Endothelial cell of umbilical vein (primary cell): ENCODE measurements at regions not wholly inside any gene's neighbourhood (a gene's known extent, or its start where the extent isn't known, plus 50 kb on each side); places are given as distances from the start of the nearest gene placed in this dataset.

ENCODE experiments used
- BruUV-seq: library from RNA; stranded (reverse); fragments of 400-500 nt; replicated peaks from 2 replicates; lab custom pipeline; 2021; lab: Mats Ljungman, UMichigan
- CTCF ChIA-PET: fragments of 300-600, 350-600 bp; sonication (Branson Sonifier 250); formaldehyde crosslinking; loops from one replicate; lab custom pipeline; 2021; ENCODE audit warnings: antibody characterized with exemption, inconsistent platforms; lab: Charles Lee
- POLR2A ChIA-PET: fragments of 300-600, 350-600 bp; sonication (Branson Sonifier 250); formaldehyde crosslinking; loops from one replicate; lab custom pipeline; 2021; ENCODE audit warnings: antibody characterized with exemption, inconsistent platforms; lab: Charles Lee
- DNase-seq: peaks from one replicate; pipeline ENCODE4 v3.0.0-alpha.2; 2011; ENCODE audit warnings: low read depth, low spot score
- FAIRE-seq: peaks from 2 replicates; lab custom pipeline; 2011; peaks lifted over from hg19 to GRCh38; lab: Jason Lieb, UNC
- H2AFZ ChIP-seq: 2 replicates; pipeline ENCODE4 v1.6.0; 2012; ENCODE audit warnings: low read depth, low read length, control low read depth, inconsistent platforms
- H3K27ac ChIP-seq: 2 replicates; pipeline ENCODE4 v1.5.1; 2011; ENCODE audit warnings: low read depth, mild to moderate bottlenecking, control low read depth, low read length, moderate library complexity; ENCODE audit not compliant: insufficient read depth
- H3K27me3 ChIP-seq, 2 experiments: 2 replicates each; pipeline versions ENCODE4 v1.6.0 to v1.6.1; 2011; ENCODE audit warnings: low read length in 2 of 2, mixed read lengths in 1 of 2; ENCODE audit not compliant: control insufficient read depth in 2 of 2, insufficient read depth in 2 of 2
- H3K36me3 ChIP-seq, 2 experiments: 2 replicates in 1 of 2; 3 replicates in 1 of 2; pipeline ENCODE4 v1.5.1; 2011; ENCODE audit warnings: low read length in 2 of 2, mild to moderate bottlenecking in 1 of 2, moderate library complexity in 1 of 2; ENCODE audit not compliant: control insufficient read depth in 2 of 2, insufficient read depth in 2 of 2; ENCODE audit errors: extremely low read depth in 1 of 2
- H3K4me1 ChIP-seq: 3 replicates; pipeline ENCODE4 v1.5.1; 2011; ENCODE audit warnings: mild to moderate bottlenecking, low read length; ENCODE audit not compliant: control insufficient read depth, insufficient read depth; ENCODE audit errors: extremely low read depth
- H3K4me2 ChIP-seq: 2 replicates; pipeline ENCODE4 v1.6.1; 2011; ENCODE audit warnings: low read length, control low read depth, mixed read lengths; ENCODE audit not compliant: insufficient read depth
- H3K4me3 ChIP-seq, 3 experiments: fragments of 200-600 bp in 1 of 3; sonication (generic), shearing (Covaris generic) in 1 of 3; replicated peaks in 1 of 3; 2 replicates each; pipeline ENCODE4 v1.5.1; 2011 to 2016; ENCODE audit warnings: control low read depth in 3 of 3, low read length in 3 of 3, mild to moderate bottlenecking in 2 of 3, inconsistent platforms in 1 of 3, low read depth in 1 of 3, moderate library complexity in 1 of 3; ENCODE audit not compliant: insufficient read depth in 1 of 3
- H3K79me2 ChIP-seq: 2 replicates; pipeline ENCODE4 v1.6.0; 2012; ENCODE audit warnings: low read length, inconsistent platforms; ENCODE audit not compliant: control insufficient read depth, insufficient read depth
- H3K9ac ChIP-seq: replicated peaks from 2 replicates; pipeline ENCODE3; 2011; ENCODE audit warnings: low read length, control low read depth; ENCODE audit not compliant: insufficient read depth; ENCODE audit errors: extremely low read depth
- H3K9me1 ChIP-seq: replicated peaks from 3 replicates; pipeline ENCODE4 v1.6.0; 2011; ENCODE audit warnings: mild to moderate bottlenecking, low read length; ENCODE audit not compliant: control insufficient read depth, insufficient read depth; ENCODE audit errors: extremely low read depth
- H3K9me3 ChIP-seq: replicated peaks from 2 replicates; pipeline ENCODE4 v1.5.1; 2012; ENCODE audit warnings: low read length, inconsistent platforms; ENCODE audit not compliant: control insufficient read depth, insufficient read depth
- H4K20me1 ChIP-seq: replicated peaks from 2 replicates; pipeline ENCODE3; 2011; ENCODE audit warnings: mild to moderate bottlenecking, low read length; ENCODE audit not compliant: control insufficient read depth, insufficient read depth; ENCODE audit errors: extremely low read depth
- CTCF ChIP-seq, 2 donors: IDR thresholded peaks; 1 replicate in 1 of 2; 2 replicates in 1 of 2; pipeline ENCODE4 v1.5.1; 2011; ENCODE audit warnings: low read length in 2 of 2, mild to moderate bottlenecking in 2 of 2, moderate library complexity in 2 of 2, control low read depth in 1 of 2, inconsistent platforms in 1 of 2, low read depth in 1 of 2; ENCODE audit not compliant: insufficient read depth in 1 of 2; ENCODE audit errors: extremely low read depth in 1 of 2
- EZH2 ChIP-seq: IDR thresholded peaks from 2 replicates; pipeline ENCODE4 v1.6.1; 2012; ENCODE audit warnings: borderline replicate concordance, low read depth, mild to moderate bottlenecking, moderate library complexity, low read length, inconsistent platforms; ENCODE audit not compliant: severe bottlenecking
- FOS ChIP-seq: IDR thresholded peaks from 2 replicates; pipeline ENCODE4 v1.6.1; 2011; ENCODE audit warnings: mild to moderate bottlenecking, low read length, moderate library complexity, borderline replicate concordance; ENCODE audit not compliant: insufficient read depth
- GATA2 ChIP-seq: IDR thresholded peaks from 2 replicates; pipeline ENCODE4 v1.7.0; 2011; ENCODE audit warnings: low read depth, mild to moderate bottlenecking, moderate library complexity, mixed read lengths, low read length; ENCODE audit not compliant: insufficient read length, insufficient read depth
- JUN ChIP-seq: IDR thresholded peaks from 2 replicates; pipeline ENCODE4 v1.6.1; 2011; ENCODE audit warnings: borderline replicate concordance, low read depth; ENCODE audit not compliant: insufficient read length, insufficient read depth
- MAX ChIP-seq: IDR thresholded peaks from 2 replicates; pipeline ENCODE4 v1.6.1; 2011; ENCODE audit not compliant: insufficient read depth, insufficient read length
- MYC ChIP-seq: IDR thresholded peaks from one replicate; pipeline ENCODE4 v1.6.1; 2011; ENCODE audit warnings: mild to moderate bottlenecking, low read depth, low read length
- POLR2A ChIP-seq: IDR thresholded peaks from 2 replicates; pipeline ENCODE4 v1.6.1; 2012; ENCODE audit warnings: low read depth, mild to moderate bottlenecking, control low read depth, low read length
- POLR2AphosphoS5 ChIP-seq: IDR thresholded peaks from 2 replicates; pipeline ENCODE4 v1.6.1; 2012; ENCODE audit warnings: low read depth, mild to moderate bottlenecking, control low read depth, low read length, moderate library complexity; ENCODE audit not compliant: insufficient read depth
- dilution Hi-C: fragments of 300-500 bp; cut with MboI; formaldehyde crosslinking; loops from one replicate; pipeline ENCODE4 v1.15.0; 2019; ENCODE audit warnings: low sequenced_read_pairs; ENCODE audit not compliant: extremely low pct_ligation_motif_present
- intact Hi-C: fragments of 100-400 bp; cut with micrococcal nuclease; formaldehyde crosslinking; loops from one replicate; pipeline ENCODE4 v1.10.0; 2022

- Histone ChIP-seq H2AFZ (no peak overlapping the region), H3K4me3 (no peak overlapping the region), H3K9me3 (no peaks in the 10 kb centered on the region), H3K27ac (no peak overlapping the region), H3K9ac (no peak overlapping the region), H3K36me3 (no peaks in the 10 kb centered on the region), H3K9me1 (no peaks in the 10 kb centered on the region), H3K4me1 (peaks cover 3% of the 10 kb centered on the region), H4K20me1 (no peaks in the 10 kb centered on the region), H3K4me2 (no peak overlapping the region), H3K27me3 (no peaks in the 10 kb centered on the region), H3K79me2 (no peaks in the 10 kb centered on the region)
- no TSS peak for BruUV-seq
- FAIRE-seq: no peak
- CTCF ChIA-PET: no interaction called here
- POLR2A ChIA-PET: no interaction called here
- DNase-seq: no peak
- intact Hi-C loops (no loop called here), dilution Hi-C loops (no loop called here)
- TF ChIP-seq MAX (no peak), MYC (no peak), JUN (no peak), EZH2 (no peak), POLR2AphosphoS5 (no peak), GATA2 (no peak), FOS (no peak), POLR2A (no peak), CTCF (IDR thresholded peaks at IDR 0.05; ENCODE audit: extremely low read depth in 1 of 2, insufficient read depth in 1 of 2, low read depth in 1 of 2, low read length in 2 of 2) (no peak)
These were observed 89.7 kb upstream of the GRB10 start for GRCh38 chr7:50872437-50872836.
